ENCODE measurements at regions not wholly inside any gene's neighbourhood (a gene's known extent, or its start where the extent isn't known, plus 50 kb on each side); places are given as distances from the start of the nearest gene placed in this dataset.

- DNase-seq = no peak
These were observed 510.1 kb downstream of the EIPR1 start for GRCh38 chr2:2867397-2867979.

- DNase-seq = no peak
These were observed 511.2 kb downstream of the EIPR1 start for GRCh38 chr2:2866459-2866858.

- DNase-seq = no peak
These were observed 515.2 kb downstream of the EIPR1 start for GRCh38 chr2:2862386-2862785.

GRCh38 chr2:2861666-2862240 is 515.9 kb downstream of the EIPR1 start:
- no peak for DNase-seq

GRCh38 chr2:2860589-2861300 is 516.9 kb downstream of the EIPR1 start:
- no peak for DNase-seq

GRCh38 chr2:2859732-2860131 is 517.9 kb downstream of the EIPR1 start:
- no peak for DNase-seq

GRCh38 chr2:2859164-2859563 is 518.5 kb downstream of the EIPR1 start:
- no peak for DNase-seq

- DNase-seq = no peak
These were observed 520.7 kb downstream of the EIPR1 start for GRCh38 chr2:2856723-2857415.

GRCh38 chr2:2855297-2855696 is 522.3 kb downstream of the EIPR1 start:
- no peak for DNase-seq

- DNase-seq = no peak
These were observed 522.3 kb upstream of the MYT1L start for GRCh38 chr2:2853346-2853745.

GRCh38 chr2:2851806-2852777 is 521.0 kb upstream of the MYT1L start:
- DNase-seq = peak in 1 of 3 experiments; percentile 40

GRCh38 chr2:2851316-2851715 is 520.2 kb upstream of the MYT1L start:
- peak in 1 of 3 experiments; percentile 65 for DNase-seq

- DNase-seq = peak in 2 of 3 experiments; percentile 90 to 94
These were observed 519.8 kb upstream of the MYT1L start for GRCh38 chr2:2850859-2851258.

GRCh38 chr2:2850218-2850755 is 519.2 kb upstream of the MYT1L start:
- DNase-seq = peak in 2 of 3 experiments; percentile 91 to 95

- DNase-seq = peak in 2 of 3 experiments; percentile 37 to 59
These were observed 518.6 kb upstream of the MYT1L start for GRCh38 chr2:2849464-2850217.

GRCh38 chr2:2848621-2849333 is 517.7 kb upstream of the MYT1L start:
- DNase-seq = peak in 2 of 3 experiments; percentile 67 to 90

GRCh38 chr2:2848198-2848597 is 517.1 kb upstream of the MYT1L start:
- DNase-seq = no peak

GRCh38 chr2:2847209-2847676 is 516.2 kb upstream of the MYT1L start:
- peak in 2 of 3 experiments; percentile 48 to 68 for DNase-seq

GRCh38 chr2:2846332-2847208 is 515.5 kb upstream of the MYT1L start:
- peak; percentile 77 to 95 (median 87) for DNase-seq

Measured in NCI-H1417 (cell line).